GM19035 (cell line): ENCODE measurements at regions not wholly inside any gene's neighbourhood (a gene's known extent, or its start where the extent isn't known, plus 50 kb on each side); places are given as distances from the start of the nearest gene placed in this dataset.
"Not testable (repeated sequence)": the region's sequence is repeated elsewhere in the genome, so short reads cannot be mapped to it uniquely, and the experiment has no call there.

Experiments
- ATAC-seq: cut with Tn5 transposase; IDR thresholded peaks from one replicate; pipeline ENCODE4 v1.9.1; 2021; ENCODE audit not compliant: unreplicated experiment

- no peak for ATAC-seq
These were observed 60.2 kb upstream of the LRRC4C start for GRCh38 chr11:41519696-41520095.

GRCh38 chr11:41522391-41522790, 62.9 kb upstream of the LRRC4C start:
- no peak for ATAC-seq

- ATAC-seq: no peak
These were observed 63.6 kb upstream of the LRRC4C start for GRCh38 chr11:41522899-41523672.

DNA sequence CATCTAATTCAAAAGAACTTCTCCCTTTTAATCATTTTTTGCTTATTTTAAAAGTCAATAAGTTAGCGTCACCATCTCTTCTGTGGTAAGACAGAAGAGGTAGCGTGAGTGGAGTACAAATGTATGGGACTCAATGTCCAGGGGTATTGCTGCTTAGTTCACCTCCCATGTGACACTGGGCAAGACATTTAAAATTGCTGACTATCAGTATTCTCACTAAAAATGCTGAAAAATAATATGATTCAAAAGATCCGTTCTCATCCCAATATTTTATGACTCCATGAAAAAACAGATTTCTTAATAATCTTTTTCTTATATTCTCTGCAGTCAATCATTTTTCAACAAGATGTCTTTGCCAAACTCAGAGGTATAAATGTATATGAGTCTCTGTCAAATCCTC, 68.1 kb upstream of the LRRC4C start:
- no peak for ATAC-seq

GRCh38 chr11:41532413-41532812, 73.0 kb upstream of the LRRC4C start:
- no peak for ATAC-seq

DNA sequence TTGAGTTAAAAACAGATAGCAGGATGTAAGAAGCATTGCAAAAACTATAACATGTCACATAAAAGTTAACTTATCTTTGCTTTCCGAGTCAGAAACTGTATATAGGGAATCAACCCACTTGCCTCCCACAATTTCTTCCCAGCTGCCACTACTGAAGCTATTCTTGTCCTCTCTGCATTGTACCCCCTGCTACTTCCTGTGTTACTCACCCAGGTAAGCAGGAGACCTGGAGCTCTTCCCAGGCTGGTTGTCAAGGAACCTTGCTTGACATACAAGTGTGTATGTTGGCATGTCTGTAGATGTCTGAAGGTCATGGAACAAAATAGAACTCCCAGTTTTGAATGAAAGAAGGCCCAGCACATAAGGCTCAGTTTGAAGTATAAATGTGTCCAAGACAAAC, 74.3 kb upstream of the LRRC4C start:
- ATAC-seq: no peak

DNA sequence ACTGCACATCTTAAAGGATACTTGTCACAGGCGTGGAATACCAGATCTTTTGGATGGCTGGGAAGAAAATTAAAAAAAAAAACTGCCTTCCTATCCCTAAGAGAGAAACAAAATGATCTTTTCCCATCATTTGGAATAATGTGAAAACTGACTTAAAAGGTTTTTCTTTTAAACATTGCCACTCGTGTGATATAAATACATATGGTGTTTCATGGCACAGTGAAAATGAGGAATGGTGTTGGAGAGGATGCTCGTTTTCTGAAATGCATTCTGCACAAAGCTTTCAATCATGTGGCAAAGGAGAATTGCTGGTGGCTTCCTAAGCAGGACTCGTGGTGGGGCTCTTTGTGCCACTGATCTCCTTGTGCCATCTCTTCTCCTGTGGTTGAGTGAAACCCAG, 74.9 kb upstream of the LRRC4C start:
- no peak for ATAC-seq

- ATAC-seq: no peak
These were observed 75.4 kb upstream of the LRRC4C start for GRCh38 chr11:41534861-41535260.

DNA sequence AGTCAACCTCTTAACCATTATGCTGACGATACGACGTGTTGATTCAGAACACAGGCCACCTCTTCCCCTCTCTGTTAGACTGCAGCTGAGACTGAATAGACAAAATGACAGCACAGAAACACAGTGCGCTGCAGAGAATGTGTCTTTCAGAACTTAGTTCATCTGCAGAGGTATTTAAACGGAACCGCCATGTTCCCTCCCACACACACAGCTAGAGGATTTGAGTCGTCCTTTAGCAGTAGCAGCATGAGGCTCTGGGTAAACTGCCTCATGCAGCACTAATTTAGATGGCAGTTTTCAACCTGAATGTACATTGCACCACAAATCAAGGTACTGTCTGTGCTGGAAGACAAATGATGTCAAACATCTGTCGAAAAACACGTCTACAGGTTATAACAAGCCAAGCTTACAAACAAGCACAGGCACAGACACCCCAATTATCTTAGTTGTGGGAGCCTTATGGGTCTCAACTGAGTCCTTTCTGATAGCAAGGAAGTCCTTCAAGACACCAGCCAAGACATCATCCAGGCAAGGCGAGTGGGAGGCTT, 76.6 kb upstream of the LRRC4C start:
- ATAC-seq: no peak

- not testable (repeated sequence) for ATAC-seq
These were observed 85.5 kb upstream of the LRRC4C start for GRCh38 chr11:41544902-41545301.

DNA sequence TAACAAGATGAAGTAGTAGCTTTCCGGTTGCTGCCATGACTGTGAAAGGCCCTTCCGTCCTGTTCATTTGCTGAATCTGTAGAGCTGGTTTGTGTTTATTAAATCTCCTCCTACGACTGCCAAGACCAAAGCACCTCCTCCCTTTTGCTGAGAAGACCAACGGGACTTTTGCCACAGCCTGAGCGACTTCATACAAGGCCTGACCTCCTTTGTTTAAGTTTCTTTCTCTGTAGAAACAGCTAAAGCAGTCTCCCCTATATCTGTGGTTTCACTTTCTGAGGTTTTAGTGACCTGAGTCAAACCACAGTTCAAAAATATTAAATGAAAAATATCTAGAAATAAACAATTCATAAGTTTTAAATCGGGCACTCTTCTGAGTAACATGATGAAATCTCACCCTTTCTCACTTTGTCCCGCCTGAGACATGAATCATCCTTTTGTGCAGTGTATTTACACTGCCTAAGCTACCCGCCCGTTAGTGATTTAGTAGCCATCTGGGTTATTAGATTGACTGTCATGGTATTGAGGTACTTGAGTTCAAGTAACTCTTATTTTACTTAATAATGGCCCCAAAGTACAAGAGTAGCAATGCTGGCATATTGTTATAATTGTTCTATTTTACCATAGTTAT, 119.1 kb upstream of the LRRC4C start:
- ATAC-seq: no peak

GRCh38 chr11:41579546-41579945, 120.1 kb upstream of the LRRC4C start:
- ATAC-seq: no peak

DNA sequence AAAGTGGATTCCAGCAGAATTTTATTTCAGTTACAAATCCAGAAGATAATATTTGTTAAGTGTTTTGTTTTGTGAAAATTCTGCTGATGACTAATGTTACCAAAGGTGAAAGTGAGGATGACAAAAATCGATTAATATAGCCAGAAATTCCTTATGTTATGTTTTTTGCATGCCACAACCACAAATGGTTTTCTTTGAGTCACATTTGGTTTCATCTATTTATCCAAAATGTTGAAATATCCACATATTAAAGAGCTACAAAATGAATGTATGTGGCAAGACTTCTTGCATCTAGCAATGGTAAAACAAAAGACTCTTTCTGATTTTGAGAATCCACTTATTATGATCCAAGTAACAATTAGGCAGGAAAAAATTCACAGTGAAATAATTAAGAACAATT, 150.1 kb upstream of the LRRC4C start:
- ATAC-seq: no peak

- ATAC-seq: no peak
These were observed 153.0 kb upstream of the LRRC4C start for GRCh38 chr11:41612415-41612814.

- ATAC-seq: no peak
These were observed 153.9 kb upstream of the LRRC4C start for GRCh38 chr11:41613326-41613725.

DNA sequence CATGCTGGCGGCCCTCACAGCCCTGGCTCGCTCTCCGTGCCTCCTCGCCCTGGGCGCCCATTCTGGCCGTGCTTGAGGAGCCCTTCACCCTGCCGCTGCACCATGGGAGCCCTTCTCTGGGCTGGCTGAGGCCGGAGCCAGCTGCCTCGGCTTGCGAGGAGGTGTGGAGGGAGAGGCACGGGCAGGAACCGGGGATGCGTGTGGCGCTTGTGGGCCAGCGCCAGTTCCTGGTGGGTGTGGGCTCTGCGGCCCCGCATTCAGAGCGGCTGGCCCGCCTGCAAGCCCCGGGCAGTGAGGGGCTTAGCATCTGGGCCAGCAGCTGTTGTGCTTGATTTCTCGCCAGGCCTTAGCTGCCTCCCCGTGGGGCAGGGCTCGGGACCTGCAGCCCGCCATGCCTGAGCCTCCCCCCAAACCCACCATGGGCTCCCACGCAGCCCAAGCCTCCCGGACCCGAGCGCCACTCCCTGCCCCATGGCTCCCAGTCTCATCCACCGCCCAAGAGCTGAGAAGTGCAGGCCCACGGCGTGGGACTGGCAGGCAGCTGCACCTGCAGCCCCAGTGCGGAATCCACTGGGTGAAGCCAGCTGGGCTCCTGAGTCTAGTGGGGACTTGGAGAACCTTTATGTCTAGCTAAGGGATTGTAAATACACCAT, 163.4 kb upstream of the LRRC4C start:
- ATAC-seq: no peak

DNA sequence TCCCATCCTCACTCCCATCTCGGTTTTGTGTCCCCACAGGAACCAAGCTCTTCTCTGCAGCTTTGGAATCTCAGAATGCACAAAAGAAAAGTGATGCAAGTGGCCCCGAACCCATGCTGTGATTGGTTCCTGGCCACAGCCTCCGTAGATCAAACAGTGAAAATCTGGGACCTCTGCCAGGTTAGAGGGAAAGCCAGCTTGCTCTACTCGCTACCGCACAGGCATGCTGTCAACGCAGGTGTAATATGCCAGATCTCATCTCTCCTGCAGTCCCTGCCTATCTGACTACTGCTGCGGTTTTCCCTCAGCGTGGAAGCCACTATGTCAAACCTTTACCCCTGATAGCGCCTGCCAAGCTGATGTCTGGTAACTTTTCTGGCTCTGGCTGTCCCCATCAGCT, 200.5 kb upstream of the LRRC4C start:
- ATAC-seq: no peak

DNA sequence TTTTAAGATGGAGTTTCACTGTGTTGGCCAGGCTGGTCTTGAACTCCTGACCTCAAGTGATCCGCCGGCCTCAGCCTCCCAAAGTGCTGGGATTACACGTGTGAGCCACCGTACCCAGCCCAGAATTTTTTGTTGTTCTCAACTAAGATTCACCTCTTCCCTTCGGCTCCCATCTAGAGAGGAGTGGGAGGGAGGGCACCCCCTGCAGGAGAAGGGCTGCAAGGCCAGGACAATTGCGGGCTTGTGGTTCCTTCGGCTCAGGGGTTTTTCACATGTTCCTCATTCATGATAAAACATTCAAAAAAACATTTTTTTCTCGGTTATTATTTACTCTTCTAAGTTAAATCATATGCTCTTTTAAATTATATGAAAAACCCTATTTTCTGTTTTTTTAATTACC, 201.1 kb upstream of the LRRC4C start:
- no peak for ATAC-seq

GRCh38 chr11:41665441-41666360, 206.2 kb upstream of the LRRC4C start:
- no peak for ATAC-seq

- no peak for ATAC-seq
These were observed 207.7 kb upstream of the LRRC4C start for GRCh38 chr11:41666951-41667653.
